Activated CD8-positive, alpha-beta T cell treated with anti-CD3 and anti-CD28 coated beads, Interleukin-2, amount 10 ng/mL, durations not matched to agents 7 days and 5 days (primary cell): ENCODE measurements at regions not wholly inside any gene's neighbourhood (a gene's known extent, or its start where the extent isn't known, plus 50 kb on each side); places are given as distances from the start of the nearest gene placed in this dataset.

Experiments
- ATAC-seq: fragments of 150-1000 bp; cut with Tn5 transposase; one replicate; pipeline ENCODE4 v1.10.0; 2021; ENCODE audit warnings: moderate library complexity
- CTCF ChIA-PET: fragments of 350-600 bp; sonication (Branson Sonifier 250); formaldehyde crosslinking; loops from one replicate; lab custom pipeline; 2021; ENCODE audit warnings: antibody characterized with exemption; lab: Charles Lee
- POLR2A ChIA-PET: fragments of 350-600 bp; sonication (Branson Sonifier 250); formaldehyde crosslinking; loops from one replicate; lab custom pipeline; 2021; ENCODE audit warnings: antibody characterized with exemption; lab: Charles Lee
- DNase-seq: peaks from one replicate; pipeline ENCODE4 v3.0.0-alpha.2; 2020
- H3K27ac Mint-ChIP-seq: one replicate; pipeline ENCODE4 v1.8.0; 2021; ENCODE audit warnings: mild to moderate bottlenecking, mixed read lengths
- H3K27me3 Mint-ChIP-seq: one replicate; pipeline ENCODE4 v1.8.0; 2021; ENCODE audit warnings: low read depth, mixed read lengths
- H3K36me3 Mint-ChIP-seq: one replicate; pipeline ENCODE4 v1.8.0; 2021; ENCODE audit warnings: low read depth, mixed read lengths
- H3K4me1 Mint-ChIP-seq: one replicate; pipeline ENCODE4 v1.8.0; 2021; ENCODE audit warnings: low read depth, mixed read lengths
- H3K4me3 Mint-ChIP-seq: one replicate; pipeline ENCODE4 v1.8.0; 2021; ENCODE audit warnings: mild to moderate bottlenecking, mixed read lengths
- H3K9me3 Mint-ChIP-seq: one replicate; pipeline ENCODE4 v1.8.0; 2022; ENCODE audit warnings: mixed read lengths; ENCODE audit not compliant: insufficient read depth

GRCh38 chr3:154616298-154616697, 186.3 kb upstream of the GPR149 start:
- H3K4me3 Mint-ChIP-seq, result no peak overlapping the region
- ATAC-seq (no peak), DNase-seq (no peak)
- ChIA-PET CTCF (no interaction called here), POLR2A (no interaction called here)
- no peaks in the 10 kb centered on the region for H3K27me3 Mint-ChIP-seq
- no peak overlapping the region for H3K27ac Mint-ChIP-seq
- H3K4me1 Mint-ChIP-seq, result no peaks in the 10 kb centered on the region
- H3K36me3 Mint-ChIP-seq, result no peaks in the 10 kb centered on the region
- H3K9me3 Mint-ChIP-seq, result peaks cover 6% of the 10 kb centered on the region

- Mint-ChIP-seq H3K4me1 (no peaks in the 10 kb centered on the region), H3K9me3 (peaks cover 6% of the 10 kb centered on the region), H3K27me3 (no peaks in the 10 kb centered on the region), H3K4me3 (no peak overlapping the region), H3K36me3 (no peaks in the 10 kb centered on the region), H3K27ac (no peak overlapping the region)
- ChIA-PET POLR2A (no interaction called here), CTCF (no interaction called here)
- DNase-seq, result no peak
- no peak for ATAC-seq
These were observed 185.5 kb upstream of the GPR149 start for GRCh38 chr3:154615471-154615870.

GRCh38 chr3:154614601-154615000, 184.6 kb upstream of the GPR149 start:
- Mint-ChIP-seq H3K27ac (no peak overlapping the region), H3K4me1 (no peaks in the 10 kb centered on the region), H3K27me3 (no peaks in the 10 kb centered on the region), H3K9me3 (peaks cover 6% of the 10 kb centered on the region), H3K4me3 (no peak overlapping the region), H3K36me3 (no peaks in the 10 kb centered on the region)
- DNase-seq, result no peak
- no peak for ATAC-seq
- CTCF ChIA-PET, result no interaction called here
- POLR2A ChIA-PET, result no interaction called here

- ChIA-PET CTCF (no interaction called here), POLR2A (no interaction called here)
- no peak for DNase-seq
- no peaks in the 10 kb centered on the region for H3K27me3 Mint-ChIP-seq
- no peaks in the 10 kb centered on the region for H3K4me1 Mint-ChIP-seq
- no peak for ATAC-seq
- peaks cover 6% of the 10 kb centered on the region for H3K9me3 Mint-ChIP-seq
- no peak overlapping the region for H3K27ac Mint-ChIP-seq
- no peak overlapping the region for H3K4me3 Mint-ChIP-seq
- no peaks in the 10 kb centered on the region for H3K36me3 Mint-ChIP-seq
These were observed 184.1 kb upstream of the GPR149 start for GRCh38 chr3:154614078-154614477.

GRCh38 chr3:154602241-154602640, 172.3 kb upstream of the GPR149 start:
- H3K27me3 Mint-ChIP-seq, result no peaks in the 10 kb centered on the region
- no peak for DNase-seq
- H3K27ac Mint-ChIP-seq, result no peak overlapping the region
- no peak for ATAC-seq
- ChIA-PET POLR2A (no interaction called here), CTCF (no interaction called here)
- H3K9me3 Mint-ChIP-seq, result no peaks in the 10 kb centered on the region
- no peak overlapping the region for H3K4me3 Mint-ChIP-seq
- H3K36me3 Mint-ChIP-seq, result no peaks in the 10 kb centered on the region
- no peaks in the 10 kb centered on the region for H3K4me1 Mint-ChIP-seq

GRCh38 chr3:154598166-154598565, 168.2 kb upstream of the GPR149 start:
- DNase-seq (no peak), ATAC-seq (no peak)
- Mint-ChIP-seq H3K36me3 (no peaks in the 10 kb centered on the region), H3K9me3 (no peaks in the 10 kb centered on the region), H3K27ac (no peak overlapping the region), H3K27me3 (no peaks in the 10 kb centered on the region), H3K4me3 (no peak overlapping the region), H3K4me1 (no peaks in the 10 kb centered on the region)
- ChIA-PET CTCF (no interaction called here), POLR2A (no interaction called here)

- H3K27ac Mint-ChIP-seq, result no peak overlapping the region
- H3K27me3 Mint-ChIP-seq, result no peaks in the 10 kb centered on the region
- no peak for DNase-seq
- ChIA-PET POLR2A (no interaction called here), CTCF (no interaction called here)
- H3K4me3 Mint-ChIP-seq, result no peak overlapping the region
- no peaks in the 10 kb centered on the region for H3K36me3 Mint-ChIP-seq
- no peaks in the 10 kb centered on the region for H3K4me1 Mint-ChIP-seq
- H3K9me3 Mint-ChIP-seq, result no peaks in the 10 kb centered on the region
- ATAC-seq, result no peak
These were observed 160.8 kb upstream of the GPR149 start for GRCh38 chr3:154590675-154591384.

- no peaks in the 10 kb centered on the region for H3K9me3 Mint-ChIP-seq
- ATAC-seq, result no peak
- POLR2A ChIA-PET, result no interaction called here
- no peaks in the 10 kb centered on the region for H3K27me3 Mint-ChIP-seq
- H3K27ac Mint-ChIP-seq, result no peak overlapping the region
- H3K4me1 Mint-ChIP-seq, result no peaks in the 10 kb centered on the region
- CTCF ChIA-PET, result no interaction called here
- H3K4me3 Mint-ChIP-seq, result no peak overlapping the region
- H3K36me3 Mint-ChIP-seq, result no peaks in the 10 kb centered on the region
- no peak for DNase-seq
These were observed 158.8 kb upstream of the GPR149 start for GRCh38 chr3:154588831-154589230.

- no peaks in the 10 kb centered on the region for H3K36me3 Mint-ChIP-seq
- ChIA-PET CTCF (no interaction called here), POLR2A (no interaction called here)
- H3K9me3 Mint-ChIP-seq, result no peaks in the 10 kb centered on the region
- ATAC-seq (no peak), DNase-seq (no peak)
- no peaks in the 10 kb centered on the region for H3K27me3 Mint-ChIP-seq
- H3K4me3 Mint-ChIP-seq, result no peak overlapping the region
- H3K27ac Mint-ChIP-seq, result no peak overlapping the region
- H3K4me1 Mint-ChIP-seq, result no peaks in the 10 kb centered on the region
These were observed 155.0 kb upstream of the GPR149 start for GRCh38 chr3:154584974-154585373.

GRCh38 chr3:154584041-154584440, 154.1 kb upstream of the GPR149 start:
- Mint-ChIP-seq H3K4me3 (no peak overlapping the region), H3K27me3 (no peaks in the 10 kb centered on the region), H3K4me1 (no peaks in the 10 kb centered on the region), H3K9me3 (no peaks in the 10 kb centered on the region), H3K27ac (no peak overlapping the region), H3K36me3 (no peaks in the 10 kb centered on the region)
- POLR2A ChIA-PET, result no interaction called here
- CTCF ChIA-PET, result no interaction called here
- no peak for ATAC-seq
- no peak for DNase-seq

- H3K27me3 Mint-ChIP-seq, result no peaks in the 10 kb centered on the region
- DNase-seq (no peak), ATAC-seq (no peak)
- no peak overlapping the region for H3K4me3 Mint-ChIP-seq
- H3K4me1 Mint-ChIP-seq, result no peaks in the 10 kb centered on the region
- ChIA-PET CTCF (no interaction called here), POLR2A (no interaction called here)
- no peaks in the 10 kb centered on the region for H3K9me3 Mint-ChIP-seq
- no peak overlapping the region for H3K27ac Mint-ChIP-seq
- no peaks in the 10 kb centered on the region for H3K36me3 Mint-ChIP-seq
These were observed 153.2 kb upstream of the GPR149 start for GRCh38 chr3:154583086-154583634.

- no peaks in the 10 kb centered on the region for H3K27me3 Mint-ChIP-seq
- no peaks in the 10 kb centered on the region for H3K9me3 Mint-ChIP-seq
- no peak for DNase-seq
- no peak overlapping the region for H3K27ac Mint-ChIP-seq
- no peaks in the 10 kb centered on the region for H3K36me3 Mint-ChIP-seq
- H3K4me1 Mint-ChIP-seq, result no peaks in the 10 kb centered on the region
- no peak for ATAC-seq
- H3K4me3 Mint-ChIP-seq, result no peak overlapping the region
- CTCF ChIA-PET, result no interaction called here
- POLR2A ChIA-PET, result no interaction called here
These were observed 152.5 kb upstream of the GPR149 start for GRCh38 chr3:154582501-154582900.
